Bronchial epithelial cell (primary cell): ENCODE measurements at regions not wholly inside any gene's neighbourhood (a gene's known extent, or its start where the extent isn't known, plus 50 kb on each side); places are given as distances from the start of the nearest gene placed in this dataset.

Source experiments
- DNase-seq: peaks from one replicate; pipeline ENCODE4 v3.0.0-alpha.2; 2010; ENCODE audit warnings: low read depth
- FAIRE-seq: peaks from 2 replicates; lab custom pipeline; 2011; peaks lifted over from hg19 to GRCh38; lab: Jason Lieb, UNC
- H3K27me3 ChIP-seq: 2 replicates; pipeline ENCODE4 v1.5.1; 2011; ENCODE audit warnings: low read length; ENCODE audit not compliant: control insufficient read depth, insufficient read depth
- H3K36me3 ChIP-seq: 2 replicates; pipeline ENCODE4 v1.5.1; 2011; ENCODE audit warnings: low read length; ENCODE audit not compliant: control insufficient read depth, insufficient read depth
- H3K4me3 ChIP-seq: 2 replicates; pipeline ENCODE4 v1.5.1; 2011; ENCODE audit warnings: mild to moderate bottlenecking, low read depth, low read length, control low read depth
- CTCF ChIP-seq: IDR thresholded peaks from 2 replicates; pipeline ENCODE4 v1.5.1; 2011; ENCODE audit warnings: mild to moderate bottlenecking, moderate library complexity, low read length, control low read depth, inconsistent platforms; ENCODE audit not compliant: insufficient read depth, severe bottlenecking

- Histone ChIP-seq H3K27me3 (no peaks in the 10 kb centered on the region), H3K4me3 (no peak overlapping the region), H3K36me3 (no peaks in the 10 kb centered on the region)
- FAIRE-seq (no peak), DNase-seq (no peak)
- TF ChIP-seq CTCF = no peak
Observed at GRCh38 chr5:21181609-21182125, 1193.7 kb upstream of the CDH18 start.

GRCh38 chr5:21173526-21173925, 1185.5 kb upstream of the CDH18 start:
- DNase-seq (peak; percentile 52), FAIRE-seq (no peak)
- Histone ChIP-seq H3K36me3 (no peaks in the 10 kb centered on the region), H3K27me3 (no peaks in the 10 kb centered on the region), H3K4me3 (no peak overlapping the region)
- TF ChIP-seq CTCF = no peak

GRCh38 chr5:21173036-21173435, 1185.0 kb upstream of the CDH18 start:
- DNase-seq (no peak), FAIRE-seq (no peak)
- H3K4me3 ChIP-seq = no peak overlapping the region
- no peak for TF ChIP-seq CTCF
- H3K27me3 ChIP-seq = no peaks in the 10 kb centered on the region
- no peaks in the 10 kb centered on the region for H3K36me3 ChIP-seq

GRCh38 chr5:21171038-21171437, 1183.0 kb upstream of the CDH18 start:
- H3K4me3 ChIP-seq = no peak overlapping the region
- no peak for DNase-seq
- no peak for TF ChIP-seq CTCF
- no peaks in the 10 kb centered on the region for H3K36me3 ChIP-seq
- FAIRE-seq = no peak
- no peaks in the 10 kb centered on the region for H3K27me3 ChIP-seq

GRCh38 chr5:21168557-21168956, 1180.6 kb upstream of the CDH18 start:
- FAIRE-seq = no peak
- Histone ChIP-seq H3K4me3 (no peak overlapping the region), H3K27me3 (no peaks in the 10 kb centered on the region), H3K36me3 (no peaks in the 10 kb centered on the region)
- TF ChIP-seq CTCF = no peak
- no peak for DNase-seq

- H3K36me3 ChIP-seq = no peaks in the 10 kb centered on the region
- no peak for FAIRE-seq
- no peaks in the 10 kb centered on the region for H3K27me3 ChIP-seq
- no peak for TF ChIP-seq CTCF
- no peak overlapping the region for H3K4me3 ChIP-seq
- DNase-seq = no peak
Observed at GRCh38 chr5:21165344-21165743, 1177.3 kb upstream of the CDH18 start.
